Stimulated activated CD8-positive, alpha-beta memory T cell treated with anti-CD3 and anti-CD28 coated beads, Interleukin-4, amount 100 ng/mL, for 48 hours (primary cell): ENCODE measurements at regions not wholly inside any gene's neighbourhood (a gene's known extent, or its start where the extent isn't known, plus 50 kb on each side); places are given as distances from the start of the nearest gene placed in this dataset.

ENCODE experiments used
- DNase-seq: peaks from one replicate; pipeline ENCODE4 v3.0.0-alpha.2; 2020

- no peak for DNase-seq
Measured at GRCh38 chr16:6021276-6021943, 923.8 kb upstream of the EEF2KMT start.

DNA sequence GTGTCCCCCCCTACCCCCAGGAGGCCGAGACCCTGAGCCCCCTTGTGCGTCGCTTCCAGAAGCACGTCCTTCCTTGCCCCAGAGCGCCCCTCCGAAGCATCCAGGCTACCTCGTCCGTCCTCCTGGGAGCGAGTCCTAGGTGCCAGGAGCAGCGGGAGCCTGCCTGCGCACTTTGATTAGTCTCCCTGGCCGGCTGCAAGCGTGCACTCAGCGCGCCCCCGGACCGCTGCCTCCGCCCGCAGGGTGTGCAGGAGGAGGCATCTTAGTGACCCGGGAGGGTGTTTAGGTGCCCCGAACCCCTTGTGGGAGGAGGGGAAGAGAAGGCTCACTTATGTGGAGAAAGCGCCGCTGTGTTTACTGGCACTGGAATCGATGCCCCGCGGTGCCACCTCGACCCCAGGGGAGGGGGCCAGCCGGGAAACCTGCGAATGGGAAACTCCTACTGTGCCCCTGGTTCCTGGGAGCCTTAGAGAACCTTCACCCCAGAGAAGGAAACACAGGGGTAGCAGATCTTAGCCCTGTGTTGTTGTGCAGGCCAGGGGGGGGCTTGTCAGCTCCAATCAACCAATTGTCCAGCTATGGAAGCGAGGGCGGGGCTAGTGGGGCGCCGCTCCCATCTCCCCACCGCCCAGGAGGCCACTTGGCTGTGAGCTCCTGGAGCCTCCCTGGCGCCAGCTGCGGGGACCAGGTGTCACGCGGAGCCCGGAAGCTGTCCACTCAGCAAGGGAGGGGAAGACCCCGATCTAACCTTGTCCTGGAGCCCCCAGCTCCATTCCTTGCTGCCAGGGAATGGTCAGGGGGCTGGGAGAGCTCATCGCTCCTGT lies 922.8 kb upstream of the EEF2KMT start:
- DNase-seq = no peak

DNA sequence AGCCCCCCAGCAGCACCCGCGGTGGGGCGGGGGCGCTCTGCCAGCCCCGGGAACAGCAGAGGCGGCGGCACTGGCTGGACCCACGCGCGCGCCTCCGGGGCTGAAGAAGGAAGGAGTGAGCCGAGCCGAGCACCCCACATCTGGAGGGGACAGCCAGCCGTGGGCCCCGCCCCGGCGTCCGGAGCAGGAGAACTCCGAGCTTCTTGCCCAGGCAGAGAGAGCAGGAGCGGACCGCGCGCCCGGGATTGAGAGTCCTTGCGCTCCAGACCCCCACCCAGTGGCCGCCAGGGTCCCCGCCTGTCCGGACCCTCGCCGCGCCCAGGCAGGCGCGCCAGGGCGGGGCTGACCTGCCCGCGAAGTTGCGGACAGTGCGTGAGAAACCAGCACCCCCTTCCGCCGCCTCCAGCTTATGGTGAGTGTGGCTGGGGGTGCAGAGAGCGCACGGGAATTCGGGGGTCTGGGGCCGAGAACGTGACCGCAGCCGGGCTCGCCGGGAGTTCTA lies 921.9 kb upstream of the EEF2KMT start:
- no peak for DNase-seq

- DNase-seq = no peak
Measured at GRCh38 chr16:6018848-6019489, 921.4 kb upstream of the EEF2KMT start.

- DNase-seq = no peak
Measured at GRCh38 chr16:6016530-6017184, 919.1 kb upstream of the EEF2KMT start.

GRCh38 chr16:6012716-6013115 lies 915.1 kb upstream of the EEF2KMT start:
- no peak for DNase-seq

DNA sequence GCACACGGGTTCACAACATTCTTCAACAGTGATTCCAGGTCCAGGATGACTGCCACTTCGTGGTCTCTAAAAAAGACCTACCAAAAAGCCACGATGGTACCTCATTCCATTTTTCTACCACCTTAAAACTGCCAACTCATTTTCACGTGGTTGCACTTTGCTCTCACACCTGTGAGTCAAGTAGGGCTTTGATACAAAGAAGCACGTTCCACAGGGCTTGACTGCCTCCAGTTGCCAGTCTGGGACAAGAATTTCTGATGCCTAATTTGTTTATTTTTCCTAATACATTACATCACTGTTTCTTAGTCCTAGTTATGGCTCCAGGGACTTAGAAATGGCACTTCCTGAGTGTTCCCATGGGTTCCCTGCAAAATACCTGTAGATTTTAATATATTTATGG lies 911.6 kb upstream of the EEF2KMT start:
- no peak for DNase-seq

- DNase-seq = no peak
Measured at GRCh38 chr16:6008670-6009069, 911.1 kb upstream of the EEF2KMT start.

GRCh38 chr16:5993356-5993755 lies 895.8 kb upstream of the EEF2KMT start:
- no peak for DNase-seq

DNA sequence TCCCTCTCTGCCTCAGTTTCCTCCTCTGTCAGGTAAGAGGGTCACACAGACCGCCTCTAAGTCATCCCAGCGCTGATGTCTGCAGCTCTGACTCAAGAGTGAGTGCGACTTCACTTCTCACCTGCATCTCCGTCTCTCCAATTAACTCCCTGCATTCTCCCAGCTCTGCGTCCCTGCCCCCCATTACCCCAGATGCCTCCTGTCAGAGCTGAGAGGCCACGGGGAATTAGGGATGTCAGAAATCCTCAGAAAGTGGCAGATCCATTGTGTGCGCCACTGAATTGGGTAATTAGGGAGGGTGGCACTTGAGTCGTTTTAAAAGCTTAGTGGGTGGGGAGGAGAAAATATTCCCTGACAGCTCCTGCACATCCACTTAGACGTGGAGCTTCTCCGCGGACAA lies 885.4 kb upstream of the EEF2KMT start:
- DNase-seq = no peak

GRCh38 chr16:5979905-5980550 lies 882.4 kb upstream of the EEF2KMT start:
- DNase-seq = no peak

DNA sequence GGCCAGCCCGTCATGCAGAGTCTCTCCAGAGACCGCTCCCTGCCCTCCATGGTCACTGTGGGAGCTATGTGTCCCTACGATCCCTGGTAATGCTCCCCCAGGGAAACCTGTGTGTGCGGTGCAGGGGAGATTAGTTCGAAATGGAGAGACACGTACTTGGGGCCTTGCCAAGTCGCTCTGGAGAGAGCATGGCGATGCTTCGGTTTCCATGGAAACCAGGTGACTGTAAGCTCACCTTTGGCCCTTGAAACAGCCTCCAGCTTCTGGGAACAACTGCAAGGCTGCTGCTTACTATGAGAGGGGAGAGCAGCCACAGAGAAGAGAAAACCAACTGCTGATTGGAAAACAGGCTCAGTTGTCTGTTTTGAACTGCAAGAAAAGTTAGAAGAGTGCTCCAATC lies 879.7 kb upstream of the EEF2KMT start:
- DNase-seq = no peak

GRCh38 chr16:5972747-5973146 lies 875.2 kb upstream of the EEF2KMT start:
- no peak for DNase-seq

- DNase-seq = no peak
Measured at GRCh38 chr16:5971924-5972323, 874.3 kb upstream of the EEF2KMT start.

- DNase-seq = no peak
Measured at GRCh38 chr16:5971106-5971505, 873.5 kb upstream of the EEF2KMT start.

DNA sequence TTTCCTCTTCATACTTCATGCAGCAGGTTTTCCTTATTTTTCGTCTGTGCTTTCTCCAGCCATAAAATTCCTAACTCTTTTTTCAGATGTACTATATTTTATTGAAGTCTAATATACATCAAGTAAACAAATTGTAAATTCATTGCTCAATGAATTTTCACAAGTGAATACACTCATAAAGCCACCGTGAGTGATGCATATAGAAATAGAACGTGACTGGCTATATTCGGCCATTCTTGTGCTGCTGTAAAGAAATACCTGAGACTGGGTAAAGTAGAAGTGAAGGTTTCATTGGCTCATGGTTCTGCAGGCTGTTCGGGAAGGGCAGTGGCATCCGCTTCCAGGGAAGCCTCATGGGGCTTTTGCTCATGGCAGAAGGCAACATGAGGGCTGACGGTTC lies 868.4 kb upstream of the EEF2KMT start:
- DNase-seq = no peak

DNA sequence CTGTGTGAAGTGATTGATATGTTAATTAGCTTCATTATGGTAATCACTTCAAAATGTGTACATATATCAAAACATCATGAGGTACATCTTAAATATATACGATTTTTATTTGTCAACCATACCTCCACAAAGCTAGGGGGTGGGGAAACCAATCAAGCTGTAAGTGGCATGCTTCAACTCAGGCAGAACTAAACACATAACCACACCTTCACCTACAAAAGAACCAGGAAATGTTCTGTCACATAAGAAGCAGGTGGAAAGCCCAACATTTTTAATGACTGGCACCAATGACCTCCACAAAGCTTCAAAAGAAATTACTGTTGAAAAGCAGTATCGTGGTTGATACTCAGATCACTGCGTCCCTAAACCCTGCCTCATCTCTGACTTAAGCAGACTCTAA lies 867.7 kb upstream of the EEF2KMT start:
- DNase-seq = no peak

DNA sequence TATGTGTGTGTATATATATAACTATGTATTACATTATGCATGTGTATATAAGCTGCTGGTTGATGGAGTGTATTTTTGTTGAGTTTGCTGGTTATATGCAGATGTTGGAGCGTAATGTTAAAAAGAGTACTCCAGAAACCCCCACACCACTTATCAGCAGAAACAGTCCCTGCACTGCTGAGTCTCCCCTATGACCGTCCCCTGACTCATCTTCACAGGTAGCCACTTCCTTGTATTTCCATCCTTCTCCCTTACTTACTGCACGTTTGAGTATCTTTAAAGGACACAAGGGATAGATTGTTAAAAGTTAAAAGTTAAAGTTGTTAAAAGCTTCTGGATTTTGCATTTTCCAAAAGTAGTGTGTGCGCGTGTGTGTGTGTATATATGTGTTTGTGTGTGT lies 853.9 kb upstream of the EEF2KMT start:
- no peak for DNase-seq

DNA sequence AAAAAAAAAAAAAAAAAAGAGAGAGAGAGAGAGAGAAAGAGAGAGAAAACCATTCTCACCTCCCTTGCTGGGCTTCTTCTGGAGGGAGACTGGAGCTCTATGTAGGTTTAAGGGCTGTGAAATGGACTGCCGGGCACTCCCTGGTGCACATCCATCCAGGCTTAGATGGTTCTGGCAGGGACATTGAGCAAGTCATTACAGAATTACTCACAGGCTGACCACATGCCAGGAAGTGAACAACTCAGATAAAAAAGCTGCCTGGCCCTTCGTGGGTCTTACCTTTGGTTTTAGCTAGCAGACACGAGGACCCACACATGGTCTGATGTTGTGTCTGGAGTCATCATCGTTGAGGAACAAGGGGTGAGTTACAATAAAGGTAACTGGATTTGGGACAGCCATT lies 847.4 kb upstream of the EEF2KMT start:
- no peak for DNase-seq

- DNase-seq = no peak
Measured at GRCh38 chr16:5938607-5939006, 841.0 kb upstream of the EEF2KMT start.

DNA sequence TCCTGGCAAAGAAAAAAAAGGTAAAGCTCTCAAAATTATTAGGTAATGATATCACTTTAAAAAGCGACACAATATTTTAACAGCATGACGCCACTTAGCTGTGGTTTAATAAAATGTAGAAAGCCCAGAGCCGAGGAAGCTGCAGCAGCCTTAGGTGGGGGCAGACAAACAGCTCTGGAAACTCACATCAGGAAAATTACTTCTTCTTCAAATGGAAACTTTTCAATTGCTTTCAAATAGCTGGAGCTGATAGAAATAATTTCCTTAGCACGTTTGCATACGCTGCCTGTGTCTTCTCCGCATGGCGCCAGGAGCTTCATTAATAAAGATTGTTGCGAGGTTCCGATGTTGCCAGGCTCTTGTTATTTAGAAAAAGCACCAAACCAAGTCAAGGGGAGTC lies 835.3 kb upstream of the EEF2KMT start:
- DNase-seq = no peak

- DNase-seq = no peak
Measured at GRCh38 chr16:5928476-5929065, 831.0 kb upstream of the EEF2KMT start.
